ENCODE measurements at regions not wholly inside any gene's neighbourhood (a gene's known extent, or its start where the extent isn't known, plus 50 kb on each side); places are given as distances from the start of the nearest gene placed in this dataset.
"Not testable (repeated sequence)": the region's sequence is repeated elsewhere in the genome, so short reads cannot be mapped to it uniquely, and the experiment has no call there.

DNA sequence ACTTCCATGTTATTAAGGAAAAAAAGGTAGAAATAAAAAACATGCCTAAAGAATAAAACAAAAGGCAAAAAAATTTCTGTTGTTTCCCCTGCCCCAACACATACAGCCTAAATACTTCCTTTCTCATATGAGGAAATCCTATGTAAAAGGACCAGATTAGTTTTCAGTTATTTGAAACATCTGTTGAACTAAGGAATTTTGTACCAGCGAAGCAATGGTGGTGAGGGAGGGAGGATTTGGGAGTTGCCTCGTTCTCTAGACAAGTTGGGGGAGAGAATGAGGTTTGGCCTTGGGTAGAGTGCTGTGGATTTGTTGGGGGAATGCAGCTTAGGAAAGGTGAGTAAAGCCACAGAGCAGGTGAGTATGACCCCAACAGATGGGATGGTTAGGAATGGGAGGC, 141.5 kb upstream of the RFLNA start:
- TF ChIP-seq, protein P1, sequence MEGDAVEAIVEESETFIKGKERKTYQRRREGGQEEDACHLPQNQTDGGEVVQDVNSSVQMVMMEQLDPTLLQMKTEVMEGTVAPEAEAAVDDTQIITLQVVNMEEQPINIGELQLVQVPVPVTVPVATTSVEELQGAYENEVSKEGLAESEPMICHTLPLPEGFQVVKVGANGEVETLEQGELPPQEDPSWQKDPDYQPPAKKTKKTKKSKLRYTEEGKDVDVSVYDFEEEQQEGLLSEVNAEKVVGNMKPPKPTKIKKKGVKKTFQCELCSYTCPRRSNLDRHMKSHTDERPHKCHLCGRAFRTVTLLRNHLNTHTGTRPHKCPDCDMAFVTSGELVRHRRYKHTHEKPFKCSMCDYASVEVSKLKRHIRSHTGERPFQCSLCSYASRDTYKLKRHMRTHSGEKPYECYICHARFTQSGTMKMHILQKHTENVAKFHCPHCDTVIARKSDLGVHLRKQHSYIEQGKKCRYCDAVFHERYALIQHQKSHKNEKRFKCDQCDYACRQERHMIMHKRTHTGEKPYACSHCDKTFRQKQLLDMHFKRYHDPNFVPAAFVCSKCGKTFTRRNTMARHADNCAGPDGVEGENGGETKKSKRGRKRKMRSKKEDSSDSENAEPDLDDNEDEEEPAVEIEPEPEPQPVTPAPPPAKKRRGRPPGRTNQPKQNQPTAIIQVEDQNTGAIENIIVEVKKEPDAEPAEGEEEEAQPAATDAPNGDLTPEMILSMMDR (IDR thresholded peaks at IDR 0.05; ENCODE audit: control insufficient read depth, insufficient read depth, low read depth, low read length, missing control alignments): no peak

DNA sequence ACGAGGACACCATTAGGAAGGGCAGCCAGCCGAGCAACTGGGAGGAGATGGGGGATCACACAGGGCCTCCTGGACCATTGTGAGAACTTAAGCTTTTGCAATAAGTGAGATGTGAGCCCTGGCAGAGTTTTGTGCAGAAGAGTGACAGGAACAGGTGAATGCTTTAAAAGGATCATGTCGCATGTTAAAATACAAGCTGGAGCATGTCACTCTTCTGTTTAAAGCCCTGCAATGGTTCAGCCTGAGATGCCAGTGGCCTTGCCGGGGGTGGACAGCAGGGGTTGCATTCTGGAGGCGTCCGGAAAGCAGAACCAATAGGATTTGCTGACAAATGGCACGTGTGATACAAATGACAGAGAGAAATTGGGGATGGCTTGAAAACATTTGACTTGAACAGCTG, 137.5 kb upstream of the RFLNA start:
- no peak overlapping the region for H3K4me3 ChIP-seq (ENCODE audit: control insufficient read depth, low read depth, low read length)
- TF ChIP-seq, protein P1 (IDR thresholded peaks at IDR 0.05; ENCODE audit: control insufficient read depth, insufficient read depth, low read depth, low read length, missing control alignments): no peak
- DNase-seq (ENCODE audit: low read depth): no peak

More for the DNA sequence above, 141.5 kb upstream of the RFLNA start:
- H3K4me3 ChIP-seq (ENCODE audit: control insufficient read depth, low read depth, low read length): no peak overlapping the region
- no peak for DNase-seq (ENCODE audit: low read depth)

DNA sequence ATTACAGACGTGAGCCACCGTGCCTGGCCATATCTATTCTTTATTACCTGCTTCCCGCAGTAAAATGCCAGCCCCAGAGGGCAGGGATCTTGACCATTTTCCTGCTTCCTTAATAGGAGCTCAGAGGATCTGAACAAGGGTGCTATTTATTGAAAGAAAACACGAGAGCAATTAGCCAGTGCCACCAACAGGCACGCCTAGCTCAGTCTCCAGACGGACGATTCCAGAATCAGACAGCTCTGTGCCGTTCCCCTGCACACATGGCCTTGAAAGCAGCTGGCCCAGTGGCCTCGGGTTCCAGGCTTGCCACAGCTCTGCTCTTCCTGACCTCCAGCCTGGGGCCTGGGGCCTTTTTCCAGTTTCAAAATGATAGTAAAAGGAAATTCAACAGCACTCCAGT, 135.2 kb upstream of the RFLNA start:
- TF ChIP-seq, protein P1 (IDR thresholded peaks at IDR 0.05; ENCODE audit: control insufficient read depth, insufficient read depth, low read depth, low read length, missing control alignments): no peak
- no peak overlapping the region for H3K4me3 ChIP-seq (ENCODE audit: control insufficient read depth, low read depth, low read length)
- no peak for DNase-seq (ENCODE audit: low read depth)

DNA sequence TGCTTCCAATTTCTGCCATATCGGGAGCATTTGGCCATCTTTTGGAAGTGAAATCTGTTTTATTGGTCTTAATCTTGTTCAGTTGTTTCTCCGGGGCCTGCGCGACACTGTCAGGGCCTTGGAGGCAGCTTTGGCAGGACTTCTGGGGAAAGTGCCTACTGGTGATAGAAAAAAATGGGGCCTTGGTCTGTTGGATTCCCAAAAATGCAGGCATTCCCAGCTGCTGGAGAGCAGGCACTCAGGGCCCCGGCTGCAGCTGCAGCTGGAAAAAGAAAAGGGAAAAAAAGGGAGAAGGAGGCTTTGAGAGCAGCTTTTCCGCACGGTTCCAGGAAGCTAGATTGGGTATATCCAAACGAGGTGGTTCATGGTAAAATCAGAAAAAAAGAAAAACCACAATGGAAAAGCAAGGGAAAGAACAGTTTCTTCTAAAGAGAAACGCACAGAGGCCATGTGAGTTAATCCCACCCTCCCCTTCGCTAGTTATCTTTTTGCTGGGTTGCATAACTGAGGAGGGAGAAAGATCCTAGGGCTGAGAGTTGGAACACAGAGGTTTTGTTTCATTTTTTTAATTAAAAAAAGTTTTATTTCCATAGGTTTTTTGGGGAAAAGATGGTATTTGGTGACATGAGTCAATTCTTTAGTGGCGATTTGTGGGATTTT, 134.7 kb upstream of the RFLNA start:
- TF ChIP-seq, protein P1 (IDR thresholded peaks at IDR 0.05; ENCODE audit: control insufficient read depth, insufficient read depth, low read depth, low read length, missing control alignments): no peak
- no peak for DNase-seq (ENCODE audit: low read depth)
- no peak overlapping the region for H3K4me3 ChIP-seq (ENCODE audit: control insufficient read depth, low read depth, low read length)

DNA sequence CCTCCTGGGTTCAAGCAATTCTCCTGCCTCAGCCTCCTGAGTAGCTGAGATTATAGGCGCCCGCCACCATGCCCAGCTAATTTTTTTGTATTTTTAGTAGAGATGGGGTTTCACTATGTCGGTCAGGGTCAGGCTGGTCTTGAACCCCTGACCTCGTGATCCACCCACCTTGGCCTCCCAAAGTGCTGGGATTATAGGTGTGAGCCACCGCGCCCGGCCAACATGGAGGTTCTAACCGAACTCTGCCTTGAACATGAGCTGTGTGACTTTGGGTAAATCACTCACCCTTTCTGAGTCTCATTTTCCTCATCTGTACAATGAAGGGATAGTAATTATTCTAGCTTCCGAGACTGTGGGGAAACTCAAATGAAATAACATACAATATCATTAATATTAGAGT, 133.5 kb upstream of the RFLNA start:
- DNase-seq (ENCODE audit: low read depth): not testable (repeated sequence)

DNA sequence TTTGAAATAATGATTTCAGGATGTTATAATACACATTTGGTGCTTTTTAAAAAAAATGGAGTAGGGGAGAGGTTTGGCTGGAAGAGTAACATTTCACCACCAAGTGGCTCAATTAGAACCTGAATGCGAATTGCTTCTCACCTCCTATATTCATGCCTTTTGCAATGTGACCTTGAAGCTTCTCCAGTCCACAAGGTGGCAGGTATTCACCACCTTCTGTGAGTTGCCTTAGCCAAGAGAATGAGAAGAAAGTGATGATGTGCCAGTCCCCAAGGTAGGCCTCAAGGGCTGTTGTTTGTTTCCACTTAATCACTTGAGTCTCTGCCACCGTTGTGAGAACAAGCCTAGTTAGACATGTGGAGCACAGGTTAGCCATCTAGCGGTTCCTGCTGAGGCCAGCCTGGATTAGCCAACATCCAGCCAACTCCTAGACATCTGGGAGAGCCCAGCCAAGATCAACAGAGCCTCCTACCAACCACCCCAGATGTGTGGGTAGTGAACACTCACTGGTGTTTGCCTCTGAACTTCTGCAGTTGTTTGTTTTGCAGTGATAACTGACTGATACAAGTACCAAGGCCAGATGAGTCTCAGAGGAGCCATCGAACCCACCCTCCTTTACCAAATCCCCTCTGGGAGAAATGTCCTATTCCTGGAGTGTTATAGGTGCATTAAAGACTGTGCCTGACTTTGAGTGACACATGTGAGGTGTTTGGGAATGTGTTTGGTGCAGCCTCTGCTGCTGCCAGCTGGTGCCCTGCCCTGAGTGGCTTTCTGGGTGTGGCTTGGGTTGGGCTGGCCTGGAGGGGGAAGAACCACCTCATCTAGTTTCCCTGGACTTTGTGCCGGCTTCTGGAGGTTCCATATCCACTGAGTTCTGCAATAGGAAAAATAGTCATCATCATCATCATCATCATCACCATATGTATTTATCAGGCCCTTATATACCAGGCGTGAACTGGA, 132.5 kb upstream of the RFLNA start:
- DNase-seq (ENCODE audit: low read depth): no peak
- no peak overlapping the region for H3K4me3 ChIP-seq (ENCODE audit: control insufficient read depth, low read depth, low read length)
- TF ChIP-seq, protein P1 (IDR thresholded peaks at IDR 0.05; ENCODE audit: control insufficient read depth, insufficient read depth, low read depth, low read length, missing control alignments): no peak

More for the DNA sequence above, 133.5 kb upstream of the RFLNA start:
- not testable (repeated sequence) for H3K4me3 ChIP-seq (ENCODE audit: control insufficient read depth, low read depth, low read length)

DNA sequence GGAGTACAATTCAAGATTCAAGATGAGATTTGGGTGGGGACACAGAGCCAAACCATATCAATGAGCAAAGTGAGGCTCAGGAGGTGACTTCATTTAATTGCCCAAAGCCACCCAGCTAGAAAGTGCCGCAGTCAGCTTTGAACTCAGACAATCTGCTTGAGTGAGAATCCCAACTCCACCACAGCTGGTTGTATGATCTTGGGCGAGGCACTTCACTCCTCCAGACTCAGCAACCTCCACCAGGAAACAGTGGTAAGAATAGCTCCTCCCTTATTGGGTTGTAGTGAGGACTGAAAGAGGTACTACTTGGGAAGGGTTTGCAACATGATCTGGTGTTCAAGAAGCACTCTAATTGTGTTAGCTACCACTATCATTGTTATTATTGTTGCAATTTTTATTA, 129.2 kb upstream of the RFLNA start:
- TF ChIP-seq, protein P1 (IDR thresholded peaks at IDR 0.05; ENCODE audit: control insufficient read depth, insufficient read depth, low read depth, low read length, missing control alignments): no peak
- no peak overlapping the region for H3K4me3 ChIP-seq (ENCODE audit: control insufficient read depth, low read depth, low read length)
- no peak for DNase-seq (ENCODE audit: low read depth)

Data from AG09309 (cell line).